ENCODE measurements at regions not wholly inside any gene's neighbourhood (a gene's known extent, or its start where the extent isn't known, plus 50 kb on each side); places are given as distances from the start of the nearest gene placed in this dataset.

- Mint-ChIP-seq H3K9me3 (no peaks in the 10 kb centered on the region), H3K4me1 (ENCODE audit: low read depth in 2 of 2) (no peaks in the 10 kb centered on the region), H3K27me3 (peaks cover 14 to 17% of the 10 kb centered on the region in 2 donors), H3K4me3 (no peak overlapping the region), H3K36me3 (no peaks in the 10 kb centered on the region), H3K27ac (no peak overlapping the region)
- DNase-seq (ENCODE audit: low spot score) (no peak), ATAC-seq (no peak)
Observed at GRCh38 chr12:46105735-46106134, 115.4 kb upstream of the SCAF11 start.

GRCh38 chr12:46103559-46104383 lies 113.4 kb upstream of the SCAF11 start:
- no peak for DNase-seq (ENCODE audit: low spot score)
- no peak overlapping the region for H3K27ac Mint-ChIP-seq
- no peaks in the 10 kb centered on the region for H3K36me3 Mint-ChIP-seq
- no peak overlapping the region for H3K4me3 Mint-ChIP-seq
- no peaks in the 10 kb centered on the region for H3K9me3 Mint-ChIP-seq
- peaks cover 14 to 19% of the 10 kb centered on the region in 2 donors for H3K27me3 Mint-ChIP-seq
- no peaks in the 10 kb centered on the region for H3K4me1 Mint-ChIP-seq (ENCODE audit: low read depth in 2 of 2)
- ATAC-seq, result no peak

- Mint-ChIP-seq H3K4me3 (no peak overlapping the region), H3K27me3 (peaks cover 18 to 23% of the 10 kb centered on the region in 2 donors), H3K27ac (no peak overlapping the region), H3K4me1 (ENCODE audit: low read depth in 2 of 2) (no peaks in the 10 kb centered on the region), H3K9me3 (no peaks in the 10 kb centered on the region), H3K36me3 (no peaks in the 10 kb centered on the region)
- DNase-seq (ENCODE audit: low spot score) (no peak), ATAC-seq (no peak)
Observed at GRCh38 chr12:46101485-46101869, 111.1 kb upstream of the SCAF11 start.

DNA sequence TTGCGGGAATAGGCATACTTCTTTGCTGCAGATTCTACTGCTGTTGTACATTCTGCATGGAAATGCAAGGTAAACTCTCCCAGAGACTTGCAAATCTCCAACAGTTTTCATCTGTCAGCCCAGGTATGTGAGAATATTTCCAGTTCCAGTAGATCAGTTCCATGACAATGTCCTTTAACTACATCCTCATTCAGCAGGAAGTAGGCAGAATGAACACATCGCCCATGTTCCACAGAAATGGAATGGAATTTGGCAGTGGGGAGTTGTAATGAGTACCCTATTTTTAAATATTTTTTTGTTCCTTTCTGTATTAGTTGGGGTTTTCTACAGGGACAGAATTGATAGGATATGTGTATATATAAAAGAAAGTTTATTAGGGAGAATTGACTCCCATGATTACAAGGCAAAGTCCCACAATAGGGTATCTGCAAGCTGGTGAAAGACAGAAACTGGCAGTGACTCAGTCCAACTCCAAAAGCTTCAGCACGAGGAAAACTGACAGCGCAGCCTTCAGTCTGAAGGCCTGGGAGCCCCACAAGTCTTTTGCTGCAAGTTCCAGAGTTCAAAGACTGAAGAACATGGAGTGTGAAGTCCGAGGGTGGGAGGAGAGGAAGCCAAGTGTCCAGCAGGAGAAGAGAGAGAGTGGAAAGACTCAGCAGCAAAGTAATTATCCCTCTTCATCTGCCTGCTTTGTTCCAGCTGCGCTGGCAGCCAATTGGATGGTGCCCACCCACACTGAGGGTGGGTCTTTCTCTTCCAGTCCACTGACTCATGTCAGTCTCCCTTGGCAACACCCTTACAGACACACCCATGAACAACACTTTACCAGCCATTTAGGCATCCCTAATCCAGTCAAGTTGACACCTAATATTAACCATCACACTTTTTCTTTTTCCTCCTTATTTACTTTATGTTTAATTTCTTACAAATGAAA lies 110.4 kb upstream of the SCAF11 start:
- H3K4me1 Mint-ChIP-seq (ENCODE audit: low read depth in 2 of 2), result no peaks in the 10 kb centered on the region
- no peak for DNase-seq (ENCODE audit: low spot score)
- no peak overlapping the region for H3K27ac Mint-ChIP-seq
- H3K27me3 Mint-ChIP-seq, result peaks cover 22 to 27% of the 10 kb centered on the region in 2 donors
- H3K9me3 Mint-ChIP-seq, result no peaks in the 10 kb centered on the region
- H3K4me3 Mint-ChIP-seq, result no peak overlapping the region
- no peak for ATAC-seq
- no peaks in the 10 kb centered on the region for H3K36me3 Mint-ChIP-seq

GRCh38 chr12:46089414-46090162 lies 99.2 kb upstream of the SCAF11 start:
- ATAC-seq, result no peak
- peaks cover 19 to 42% of the 10 kb centered on the region in 2 donors for H3K27me3 Mint-ChIP-seq
- H3K4me1 Mint-ChIP-seq (ENCODE audit: low read depth in 2 of 2), result no peaks in the 10 kb centered on the region
- no peaks in the 10 kb centered on the region for H3K9me3 Mint-ChIP-seq
- H3K4me3 Mint-ChIP-seq, result no peak overlapping the region
- DNase-seq (ENCODE audit: low spot score), result no peak
- H3K27ac Mint-ChIP-seq, result no peak overlapping the region
- H3K36me3 Mint-ChIP-seq, result no peaks in the 10 kb centered on the region

GRCh38 chr12:46087916-46088439 lies 97.6 kb upstream of the SCAF11 start:
- Mint-ChIP-seq H3K4me1 (ENCODE audit: low read depth in 2 of 2) (no peaks in the 10 kb centered on the region), H3K27me3 (peaks cover 18 to 56% of the 10 kb centered on the region in 2 donors), H3K4me3 (no peak overlapping the region), H3K27ac (no peak overlapping the region), H3K9me3 (no peaks in the 10 kb centered on the region), H3K36me3 (no peaks in the 10 kb centered on the region)
- ATAC-seq, result no peak
- DNase-seq (ENCODE audit: low spot score), result no peak

- H3K4me1 Mint-ChIP-seq (ENCODE audit: low read depth in 2 of 2), result no peaks in the 10 kb centered on the region
- no peaks in the 10 kb centered on the region for H3K9me3 Mint-ChIP-seq
- H3K27me3 Mint-ChIP-seq, result peaks cover 14 to 44% of the 10 kb centered on the region in 2 donors
- no peak for ATAC-seq
- H3K4me3 Mint-ChIP-seq, result no peak overlapping the region
- H3K36me3 Mint-ChIP-seq, result no peaks in the 10 kb centered on the region
- no peak for DNase-seq (ENCODE audit: low spot score)
- no peak overlapping the region for H3K27ac Mint-ChIP-seq
Observed at GRCh38 chr12:46084666-46085631, 94.6 kb upstream of the SCAF11 start.

- H3K4me1 Mint-ChIP-seq (ENCODE audit: low read depth in 2 of 2), result no peaks in the 10 kb centered on the region
- H3K27me3 Mint-ChIP-seq, result peaks cover 7 to 33% of the 10 kb centered on the region in 2 donors
- DNase-seq (ENCODE audit: low spot score) (no peak), ATAC-seq (no peak)
- no peak overlapping the region for H3K27ac Mint-ChIP-seq
- H3K4me3 Mint-ChIP-seq, result no peak overlapping the region
- H3K9me3 Mint-ChIP-seq, result peaks cover 7% of the 10 kb centered on the region
- H3K36me3 Mint-ChIP-seq, result peaks cover 13% of the 10 kb centered on the region
Observed at GRCh38 chr12:46082490-46083200, 92.3 kb upstream of the SCAF11 start.

GRCh38 chr12:46073321-46073720 lies 82.9 kb upstream of the SCAF11 start:
- Mint-ChIP-seq H3K4me1 (ENCODE audit: low read depth in 2 of 2) (peaks cover 5 to 8% of the 10 kb centered on the region in 2 donors), H3K9me3 (peaks cover under 1% of the 10 kb centered on the region), H3K27me3 (peaks cover 9 to 13% of the 10 kb centered on the region in 2 donors), H3K4me3 (no peak overlapping the region), H3K36me3 (peaks cover 10% of the 10 kb centered on the region), H3K27ac (no peak overlapping the region)
- ATAC-seq (no peak), DNase-seq (ENCODE audit: low spot score) (no peak)

- ATAC-seq, result peak; percentile 78 to 82
- peak overlapping the region in 1 of 2 donors; percentile 15 for H3K27ac Mint-ChIP-seq
Observed at GRCh38 chr12:46071769-46072624, 81.6 kb upstream of the SCAF11 start.

GRCh38 chr12:46071335-46071734 lies 81.0 kb upstream of the SCAF11 start:
- H3K36me3 Mint-ChIP-seq, result no peaks in the 10 kb centered on the region
- H3K4me1 Mint-ChIP-seq (ENCODE audit: low read depth in 2 of 2), result peaks cover 5 to 8% of the 10 kb centered on the region in 2 donors
- no peak overlapping the region for H3K27ac Mint-ChIP-seq
- H3K27me3 Mint-ChIP-seq, result peaks cover 15 to 20% of the 10 kb centered on the region in 2 donors
- no peak for ATAC-seq
- H3K4me3 Mint-ChIP-seq, result no peak overlapping the region
- no peaks in the 10 kb centered on the region for H3K9me3 Mint-ChIP-seq
- no peak for DNase-seq (ENCODE audit: low spot score)

More at GRCh38 chr12:46071769-46072624, 81.6 kb upstream of the SCAF11 start:
- peak overlapping the region; percentile 31 for H3K4me3 Mint-ChIP-seq
- peaks cover 5 to 8% of the 10 kb centered on the region in 2 donors for H3K4me1 Mint-ChIP-seq (ENCODE audit: low read depth in 2 of 2)
- H3K9me3 Mint-ChIP-seq, result no peaks in the 10 kb centered on the region
- no peaks in the 10 kb centered on the region for H3K36me3 Mint-ChIP-seq
- DNase-seq (ENCODE audit: low spot score), result peak; percentile 66
- peaks cover 12 to 14% of the 10 kb centered on the region in 2 donors for H3K27me3 Mint-ChIP-seq

Data from natural killer cell treated with Interleukin-12 subunit alpha and Interleukin-12 subunit beta and Interleukin-15 and Interleukin-18, amount 100 ng/mL, for 72 hours (primary cell).